Right lobe of liver (tissue), 6 donors: ENCODE measurements at regions not wholly inside any gene's neighbourhood (a gene's known extent, or its start where the extent isn't known, plus 50 kb on each side); places are given as distances from the start of the nearest gene placed in this dataset.
"Not testable (repeated sequence)": the region's sequence is repeated elsewhere in the genome, so short reads cannot be mapped to it uniquely, and the experiment has no call there.

Experiments
- ATAC-seq, 4 donors: fragments of 200-7000 bp; cut with Tn5 transposase; one replicate each; pipeline ENCODE4 v1.9.1; 2020; ENCODE audit warnings: mild to moderate bottlenecking in 4 of 4, moderate library complexity in 4 of 4
- DNase-seq, 3 donors: peaks; one replicate each; pipeline ENCODE4 v3.0.0-alpha.2; 2020
- H3K27ac ChIP-seq, 3 donors: fragments of 200-600 bp; one replicate each; pipeline ENCODE4 v1.8.0; 2022
- H3K27me3 ChIP-seq, 2 donors: fragments of 200-600 bp; one replicate each; pipeline ENCODE4 v1.8.0; 2022
- H3K36me3 ChIP-seq, 4 donors: fragments of 200-600 bp; sonication (generic) in 1 of 4; one replicate each; pipeline versions ENCODE4 v1.5.1 to v1.8.0; 2017 to 2022; ENCODE audit warnings: control low read depth in 1 of 4
- H3K4me1 ChIP-seq, 4 donors: fragments of 200-600 bp; sonication (generic) in 1 of 4; one replicate each; pipeline versions ENCODE4 v1.5.1 to v1.8.0; 2017 to 2022; ENCODE audit warnings: control low read depth in 1 of 4
- H3K4me3 ChIP-seq, 3 donors: fragments of 200-600 bp; one replicate each; pipeline ENCODE4 v1.8.0; 2022
- H3K9me3 ChIP-seq, 4 donors: fragments of 200-600 bp; sonication (generic) in 1 of 4; one replicate each; pipeline versions ENCODE4 v1.5.1 to v1.8.0; 2017 to 2022; ENCODE audit warnings: control low read depth in 1 of 4
- CTCF ChIP-seq, 4 donors: fragments of 200-600 bp in 3 of 4; fragments of 450-650 bp in 1 of 4; IDR thresholded peaks; one replicate each; pipeline versions ENCODE4 v1.5.1 to v1.8.0; 2016 to 2022; ENCODE audit warnings: antibody characterized with exemption in 4 of 4, mild to moderate bottlenecking in 2 of 4
- POLR2A ChIP-seq: fragments of 450-650 bp; IDR thresholded peaks from one replicate; pipeline ENCODE4 v1.6.1; 2017; ENCODE audit warnings: antibody characterized with exemption, mild to moderate bottlenecking
- WGBS: methylation state at CpG from one replicate; pipeline ENCODE4 v1.1.6; 2018; ENCODE audit warnings: low coverage, low lambda C conversion rate; ENCODE audit not compliant: insufficient coverage; ENCODE audit errors: missing lambda C conversion rate; 5-methylcytosine and 5-hydroxymethylcytosine counted together
- intact Hi-C, 2 donors: fragments of 100-400 bp; cut with DNase I; formaldehyde crosslinking; loops; one replicate each; pipeline versions ENCODE4 v1.11.2 to v1.14.1; 2022
- donor health status: DM: no; HTN: yes; CAD: no.
- donor health status: DM: no; HTN: no; CAD: no.
- donor health status: DM: no; HTN: no; CAD: no.
- donor health status: DM: no; HTN: yes; CAD: no.
- donor health status: DM: no; HTN: yes; CAD: no.

- TF ChIP-seq POLR2A (no peak), CTCF (IDR thresholded peaks at IDR 0.05) (no peak)
- Histone ChIP-seq H3K27me3 (no peaks in the 10 kb centered on the region), H3K4me1 (no peaks in the 10 kb centered on the region), H3K4me3 (no peak overlapping the region), H3K27ac (no peak overlapping the region), H3K9me3 (no peaks in the 10 kb centered on the region), H3K36me3 (no peaks in the 10 kb centered on the region)
- DNase-seq (no peak), ATAC-seq (no peak)
- intact Hi-C loops, result no loop called here
- WGBS, result 43% methylated on average over 2 of the region's 2 CpGs
Observed at GRCh38 chr3:87742250-87742649, 316.6 kb downstream of the CGGBP1 start.

GRCh38 chr3:87740894-87741293, 317.9 kb downstream of the CGGBP1 start:
- H3K4me1 ChIP-seq, H3K27me3 ChIP-seq, H3K27ac ChIP-seq, H3K9me3 ChIP-seq, DNase-seq, ATAC-seq, H3K36me3 ChIP-seq, intact Hi-C loops, H3K4me3 ChIP-seq: not testable (repeated sequence)
- no CpG with 5 or more reads among the region's 1 CpG for WGBS

GRCh38 chr3:87737817-87738216, 321.0 kb downstream of the CGGBP1 start:
- ATAC-seq, intact Hi-C loops, H3K9me3 ChIP-seq, DNase-seq, H3K4me1 ChIP-seq, H3K36me3 ChIP-seq, H3K27me3 ChIP-seq, H3K4me3 ChIP-seq, H3K27ac ChIP-seq: not testable (repeated sequence)
- 69% methylated on average over 3 of the region's 3 CpGs for WGBS

GRCh38 chr3:87733671-87734367, 325.0 kb downstream of the CGGBP1 start:
- DNase-seq, result no peak
- Histone ChIP-seq H3K36me3 (no peaks in the 10 kb centered on the region), H3K27ac (no peak overlapping the region), H3K4me1 (no peaks in the 10 kb centered on the region), H3K27me3 (no peaks in the 10 kb centered on the region), H3K9me3 (no peaks in the 10 kb centered on the region), H3K4me3 (no peak overlapping the region)
- TF ChIP-seq POLR2A (no peak), CTCF (IDR thresholded peaks at IDR 0.05) (no peak)
- ATAC-seq, result no peak
- WGBS, result 84% methylated on average over 6 of the region's 10 CpGs
- intact Hi-C loops, result no loop called here

- whole genome bisulfite sequencing, result 45% methylated on average over 3 of the region's 3 CpGs
- no peak for TF ChIP-seq POLR2A
- TF ChIP-seq CTCF (IDR thresholded peaks at IDR 0.05), result no peak
- Histone ChIP-seq H3K27ac (no peak overlapping the region), H3K9me3 (no peaks in the 10 kb centered on the region), H3K27me3 (no peaks in the 10 kb centered on the region), H3K36me3 (no peaks in the 10 kb centered on the region), H3K4me1 (no peaks in the 10 kb centered on the region), H3K4me3 (no peak overlapping the region)
- no peak for DNase-seq
- intact Hi-C loops, result no loop called here
- ATAC-seq, result no peak
Observed at GRCh38 chr3:87732294-87732693, 326.5 kb downstream of the CGGBP1 start.

GRCh38 chr3:87727783-87728182, 331.0 kb downstream of the CGGBP1 start:
- ATAC-seq (no peak), DNase-seq (no peak)
- intact Hi-C loops, result no loop called here
- Histone ChIP-seq H3K27ac (no peak overlapping the region), H3K4me3 (no peak overlapping the region), H3K4me1 (no peaks in the 10 kb centered on the region), H3K27me3 (no peaks in the 10 kb centered on the region), H3K9me3 (no peaks in the 10 kb centered on the region), H3K36me3 (no peaks in the 10 kb centered on the region)
- 50% methylated on average over 4 of the region's 4 CpGs for WGBS
- no peak for TF ChIP-seq POLR2A
- no peak for TF ChIP-seq CTCF (IDR thresholded peaks at IDR 0.05)
